HCT116 (cell line): ENCODE measurements at regions not wholly inside any gene's neighbourhood (a gene's known extent, or its start where the extent isn't known, plus 50 kb on each side); places are given as distances from the start of the nearest gene placed in this dataset.
"Not testable (repeated sequence)": the region's sequence is repeated elsewhere in the genome, so short reads cannot be mapped to it uniquely, and the experiment has no call there.

ENCODE experiments used
- ATAC-seq: fragments of 200-7000 bp; cut with Tn5 transposase; 2 replicates; pipeline ENCODE4 v1.9.1; 2020; ENCODE audit warnings: mild to moderate bottlenecking, moderate library complexity
- BruUV-seq: library from RNA; stranded (reverse); fragments of 400-500 nt; replicated peaks from 2 replicates; lab custom pipeline; 2021; lab: Mats Ljungman, UMichigan
- CTCF ChIA-PET: fragments of 300-600 bp; sonication (Branson Sonifier 250); formaldehyde crosslinking; loops from one replicate; lab custom pipeline; 2021; ENCODE audit warnings: antibody characterized with exemption; lab: Charles Lee
- POLR2A ChIA-PET: fragments of 300-600, 350-600 bp; sonication (Branson Sonifier 250); formaldehyde crosslinking; loops from one replicate; lab custom pipeline; 2021; ENCODE audit warnings: antibody characterized with exemption; lab: Charles Lee
- RAD21 ChIA-PET, 2 experiments: fragments of 300-600 bp; sonication (Branson Sonifier 250); formaldehyde crosslinking; loops; one replicate each; lab custom pipeline; 2023; ENCODE audit warnings: low total read pairs in 2 of 2; ENCODE audit not compliant: uncharacterized antibody in 2 of 2, unreplicated experiment in 2 of 2, low non-redundant PET in 1 of 2; lab: Charles Lee
- DNase-seq: peaks from one replicate; pipeline ENCODE4 v3.0.0-alpha.2; 2010; ENCODE audit warnings: low read depth, low spot score
- H2AFZ ChIP-seq: fragments of 200-600 bp; shearing (Covaris generic), sonication (generic); 2 replicates; pipeline ENCODE4 v1.6.1; 2017; ENCODE audit warnings: low read depth, mixed run types, mixed read lengths, antibody characterized with exemption, low read length; ENCODE audit not compliant: poor library complexity, severe bottlenecking
- H3K27ac ChIP-seq: 2 replicates; pipeline ENCODE4 v1.5.1; 2012; ENCODE audit warnings: low read depth, low read length
- H3K27me3 ChIP-seq: fragments of 200-600 bp; sonication (generic); 2 replicates; pipeline ENCODE4 v1.6.1; 2016; ENCODE audit warnings: mixed run types, low read length, mixed read lengths; ENCODE audit not compliant: insufficient read depth
- H3K36me3 ChIP-seq, 2 experiments: fragments of 200-500 bp in 1 of 2; fragments of 200-600 bp in 1 of 2; sonication (Bioruptor generic) in 1 of 2; sonication (generic) in 1 of 2; 2 replicates each; pipeline versions ENCODE4 v1.5.1 to v1.6.1; 2014 to 2016; ENCODE audit warnings: low read length in 2 of 2, inconsistent platforms in 1 of 2, mixed read lengths in 1 of 2, mixed run types in 1 of 2; ENCODE audit not compliant: insufficient read depth in 2 of 2, control insufficient read depth in 1 of 2
- H3K4me1 ChIP-seq, 2 experiments: fragments of 200-600 bp in 1 of 2; sonication (generic) in 1 of 2; 2 replicates each; pipeline versions ENCODE4 v1.5.1 to v1.6.1; 2012 to 2017; ENCODE audit warnings: low read length in 2 of 2, inconsistent platforms in 1 of 2, mild to moderate bottlenecking in 1 of 2, mixed read lengths in 1 of 2, mixed run types in 1 of 2, moderate library complexity in 1 of 2; ENCODE audit not compliant: insufficient read depth in 2 of 2, control insufficient read depth in 1 of 2
- H3K4me2 ChIP-seq: fragments of 200-600 bp; sonication (generic); 2 replicates; pipeline ENCODE4 v1.6.1; 2017; ENCODE audit warnings: mixed run types, low read length, mixed read lengths
- H3K4me3 ChIP-seq, 2 experiments: fragments of 200-600 bp in 1 of 2; sonication (generic) in 1 of 2; replicated peaks in 1 of 2; 2 replicates each; pipeline ENCODE4 v1.5.1; 2011 to 2016; ENCODE audit warnings: low read length in 2 of 2, control low read depth in 1 of 2, low read depth in 1 of 2, mild to moderate bottlenecking in 1 of 2, mixed read lengths in 1 of 2, mixed run types in 1 of 2
- H3K79me2 ChIP-seq: fragments of 200-600 bp; sonication (generic); 2 replicates; pipeline ENCODE4 v1.6.1; 2017; ENCODE audit warnings: mild to moderate bottlenecking, mixed run types, low read length, moderate library complexity, mixed read lengths; ENCODE audit not compliant: insufficient read depth
- H3K9ac ChIP-seq: fragments of 200-600 bp; sonication (generic); 2 replicates; pipeline ENCODE4 v1.6.1; 2016; ENCODE audit warnings: low read length, mixed read lengths
- H3K9me2 ChIP-seq: fragments of 200-600 bp; sonication (generic), shearing (Covaris generic); 2 replicates; pipeline ENCODE4 v1.6.1; 2017; ENCODE audit warnings: mixed run types, mild to moderate bottlenecking, moderate library complexity; ENCODE audit not compliant: insufficient read depth
- H3K9me3 ChIP-seq, 2 experiments: fragments of 200-500 bp in 1 of 2; fragments of 200-600 bp in 1 of 2; sonication (Bioruptor generic) in 1 of 2; sonication (generic) in 1 of 2; 2 replicates each; pipeline ENCODE4 v1.6.1; 2014 to 2017; ENCODE audit warnings: low read length in 2 of 2, mixed read lengths in 2 of 2, inconsistent platforms in 1 of 2, low read depth in 1 of 2, mild to moderate bottlenecking in 1 of 2, mixed run types in 1 of 2, moderate library complexity in 1 of 2; ENCODE audit not compliant: control insufficient read depth in 1 of 2, insufficient read depth in 1 of 2
- H4K20me1 ChIP-seq: fragments of 200-600 bp; sonication (generic), shearing (Covaris generic); 2 replicates; pipeline ENCODE4 v1.6.1; 2017; ENCODE audit warnings: mixed run types, mild to moderate bottlenecking, moderate library complexity; ENCODE audit not compliant: insufficient read depth
- intact Hi-C: fragments of 100-400 bp; cut with micrococcal nuclease; formaldehyde crosslinking; loops from 2 replicates; pipeline ENCODE4 v1.10.0; 2022

DNA sequence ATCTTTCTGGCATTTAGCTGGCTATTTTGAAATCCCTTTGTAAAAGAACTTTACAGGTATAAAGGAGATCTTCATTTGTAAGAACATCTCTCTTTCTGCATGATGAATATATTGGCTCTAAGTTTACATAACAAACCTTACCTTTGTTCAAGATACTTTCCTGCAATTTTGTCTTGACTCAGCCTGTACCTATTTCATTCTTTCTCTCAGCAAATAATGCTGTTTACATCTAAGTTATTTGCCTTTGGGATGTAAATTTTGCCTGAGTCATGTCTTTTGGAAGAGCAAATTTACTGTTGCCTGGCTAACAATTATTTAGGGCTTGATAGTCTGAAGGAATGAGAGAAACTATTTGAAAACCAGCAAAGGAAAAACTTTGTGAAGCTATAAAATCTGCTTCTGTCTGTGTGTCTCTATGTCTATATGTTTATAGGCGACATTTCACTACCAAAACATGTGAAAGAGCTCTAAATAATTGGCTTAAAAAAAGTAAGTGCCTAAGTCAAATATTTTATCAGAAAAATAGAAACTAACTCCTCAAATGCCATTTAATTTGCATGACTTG, 214.3 kb upstream of the TGIF2LX start:
- POLR2A ChIA-PET, H3K4me2 ChIP-seq: not testable (repeated sequence)

DNA sequence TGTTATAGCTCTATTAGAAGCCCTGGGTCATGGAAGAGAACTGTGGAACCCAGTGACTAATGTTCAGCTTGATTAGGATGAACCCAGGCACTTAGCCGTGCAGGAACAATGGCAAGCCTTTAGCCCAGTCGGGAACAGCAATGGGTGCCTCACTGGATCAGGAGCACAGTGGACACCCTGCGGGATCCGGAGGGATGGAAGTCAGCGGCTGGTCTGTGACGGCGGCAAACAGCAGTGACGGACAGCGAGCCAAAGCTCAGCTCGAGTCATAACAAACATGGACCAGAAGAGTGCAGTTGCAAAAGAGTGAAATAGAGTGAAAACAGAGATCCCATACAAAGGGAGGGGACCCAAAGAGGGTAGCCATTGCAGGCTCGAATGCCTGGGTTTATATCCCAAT, 187.3 kb upstream of the TGIF2LX start:
- BruUV-seq, H3K4me2 ChIP-seq, POLR2A ChIA-PET, H3K36me3 ChIP-seq, H3K27ac ChIP-seq, ATAC-seq, H4K20me1 ChIP-seq, H2AFZ ChIP-seq, H3K79me2 ChIP-seq, intact Hi-C loops, H3K9me3 ChIP-seq, H3K9me2 ChIP-seq, H3K4me3 ChIP-seq, H3K9ac ChIP-seq, RAD21 ChIA-PET, H3K4me1 ChIP-seq, DNase-seq, H3K27me3 ChIP-seq, CTCF ChIA-PET: not testable (repeated sequence)

More for the DNA sequence above, 214.3 kb upstream of the TGIF2LX start:
- H2AFZ ChIP-seq, H4K20me1 ChIP-seq, H3K9me3 ChIP-seq, BruUV-seq, RAD21 ChIA-PET, intact Hi-C loops, H3K4me3 ChIP-seq, H3K9ac ChIP-seq, H3K4me1 ChIP-seq, H3K9me2 ChIP-seq, H3K27ac ChIP-seq, CTCF ChIA-PET, H3K27me3 ChIP-seq, H3K79me2 ChIP-seq, DNase-seq, H3K36me3 ChIP-seq, ATAC-seq: not testable (repeated sequence)

DNA sequence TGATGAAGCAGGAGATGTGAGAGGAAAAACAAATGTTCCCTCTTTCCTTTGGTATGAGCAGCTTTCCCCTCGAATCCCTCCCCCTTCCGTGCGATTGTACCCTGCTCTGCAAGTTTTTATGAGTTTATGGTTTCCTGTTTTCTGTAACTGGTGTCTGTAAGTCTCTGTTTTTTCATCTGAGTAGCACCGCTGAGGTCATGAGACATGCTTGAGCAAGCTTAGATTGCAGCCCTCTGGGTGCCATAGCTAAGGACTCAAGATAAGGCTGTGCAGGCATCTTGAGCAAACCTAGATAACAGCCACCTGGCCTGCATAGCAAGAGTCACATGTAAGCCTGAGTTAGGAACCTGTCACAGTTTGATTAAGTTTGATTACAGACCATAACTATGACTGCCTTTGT, 165.2 kb upstream of the TGIF2LX start:
- intact Hi-C loops, H3K9me3 ChIP-seq, POLR2A ChIA-PET, H4K20me1 ChIP-seq, H3K36me3 ChIP-seq, H3K4me1 ChIP-seq, H3K27me3 ChIP-seq, CTCF ChIA-PET, H2AFZ ChIP-seq, ATAC-seq, RAD21 ChIA-PET, H3K9ac ChIP-seq, H3K4me2 ChIP-seq, H3K79me2 ChIP-seq, DNase-seq, H3K27ac ChIP-seq, H3K9me2 ChIP-seq, BruUV-seq, H3K4me3 ChIP-seq: not testable (repeated sequence)
